GM19023 (cell line): ENCODE measurements at regions not wholly inside any gene's neighbourhood (a gene's known extent, or its start where the extent isn't known, plus 50 kb on each side); places are given as distances from the start of the nearest gene placed in this dataset.

ENCODE experiments used
- ATAC-seq: cut with Tn5 transposase; IDR thresholded peaks from one replicate; pipeline ENCODE4 v1.9.1; 2021; ENCODE audit warnings: mild to moderate bottlenecking, moderate library complexity; ENCODE audit not compliant: unreplicated experiment

DNA sequence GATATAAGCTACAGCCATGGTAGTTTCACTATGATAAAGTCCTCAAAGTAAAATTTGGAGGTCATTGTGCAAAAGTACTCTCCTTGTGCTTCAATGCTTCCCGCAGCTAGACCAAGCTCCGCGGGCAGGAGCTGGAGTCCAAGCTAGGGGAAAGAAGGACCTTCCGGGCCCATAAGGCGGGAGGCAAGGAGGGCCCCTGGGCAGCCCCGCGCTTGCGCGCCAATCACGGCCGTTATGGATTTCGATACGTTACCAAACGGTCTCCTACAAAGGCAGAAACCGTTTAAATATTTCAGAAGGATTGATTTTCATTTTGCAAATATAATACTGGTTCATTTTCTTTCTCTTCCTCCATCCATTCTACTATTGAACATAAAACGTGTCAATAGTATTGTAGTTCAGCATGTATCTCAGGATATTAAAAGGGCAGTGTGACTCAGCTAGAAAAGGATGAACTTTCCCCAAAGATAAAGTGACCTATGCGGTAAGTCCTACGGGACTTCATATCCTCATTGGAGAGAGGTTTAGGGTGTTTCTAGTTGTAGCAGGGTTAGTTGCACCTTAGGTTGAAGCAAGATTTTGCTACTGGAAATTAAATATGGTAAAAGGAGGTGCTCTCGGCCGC, 128.0 kb downstream of the KIF20B start:
- no peak for ATAC-seq

DNA sequence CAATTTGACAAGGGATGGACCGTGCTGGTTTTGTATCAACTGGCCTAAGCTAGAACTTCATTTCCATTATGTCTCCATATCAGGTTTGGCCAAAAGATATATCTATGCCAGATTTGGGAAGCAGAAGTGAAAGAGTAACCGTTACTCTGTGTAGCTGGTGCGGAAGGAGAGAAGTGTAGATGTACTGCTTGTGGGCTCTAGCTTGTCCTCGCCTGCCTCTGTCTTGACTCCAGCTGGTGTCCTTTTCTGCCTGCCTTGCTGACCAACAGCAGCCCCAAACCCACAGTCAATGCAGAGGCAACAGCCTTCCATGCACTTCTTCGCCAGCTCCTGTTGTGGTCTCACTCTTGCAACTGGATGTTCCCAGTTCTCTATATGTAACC, 128.5 kb downstream of the KIF20B start:
- no peak for ATAC-seq

DNA sequence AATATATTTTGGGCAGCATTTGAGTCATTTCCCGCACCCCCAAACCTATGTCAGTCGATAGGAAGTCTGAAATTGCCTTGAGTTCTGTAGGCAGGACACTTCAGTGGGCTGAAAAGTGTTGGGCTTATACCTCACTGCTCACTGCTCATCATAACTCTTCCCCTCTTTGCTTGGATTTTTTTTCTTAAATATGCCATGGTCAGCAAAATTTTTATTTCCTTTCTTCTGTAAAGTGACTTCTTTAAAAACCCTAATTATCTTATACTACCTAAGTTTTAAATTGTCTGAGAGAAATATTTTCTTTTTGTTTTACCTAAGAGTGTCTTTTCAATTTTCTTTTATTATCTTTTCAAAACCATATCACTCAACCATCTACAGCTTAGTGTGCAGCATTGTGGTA, 129.2 kb downstream of the KIF20B start:
- ATAC-seq = no peak

DNA sequence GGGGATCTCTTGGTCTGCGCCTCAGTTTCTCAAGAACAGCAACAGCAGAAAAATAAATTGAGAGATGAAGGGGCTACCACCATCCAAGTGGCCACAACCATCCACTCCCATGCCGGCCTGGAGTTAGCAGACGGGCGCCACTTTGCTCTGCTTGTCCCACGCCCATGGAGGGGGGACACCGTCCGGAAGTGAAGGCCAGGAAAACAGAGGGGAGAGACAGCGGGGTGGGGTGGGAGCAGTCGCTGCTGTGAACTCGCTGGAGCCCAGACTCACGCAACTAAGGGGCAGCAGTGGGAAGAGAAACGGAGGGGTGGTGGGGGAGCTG, 135.4 kb downstream of the KIF20B start:
- no peak for ATAC-seq

DNA sequence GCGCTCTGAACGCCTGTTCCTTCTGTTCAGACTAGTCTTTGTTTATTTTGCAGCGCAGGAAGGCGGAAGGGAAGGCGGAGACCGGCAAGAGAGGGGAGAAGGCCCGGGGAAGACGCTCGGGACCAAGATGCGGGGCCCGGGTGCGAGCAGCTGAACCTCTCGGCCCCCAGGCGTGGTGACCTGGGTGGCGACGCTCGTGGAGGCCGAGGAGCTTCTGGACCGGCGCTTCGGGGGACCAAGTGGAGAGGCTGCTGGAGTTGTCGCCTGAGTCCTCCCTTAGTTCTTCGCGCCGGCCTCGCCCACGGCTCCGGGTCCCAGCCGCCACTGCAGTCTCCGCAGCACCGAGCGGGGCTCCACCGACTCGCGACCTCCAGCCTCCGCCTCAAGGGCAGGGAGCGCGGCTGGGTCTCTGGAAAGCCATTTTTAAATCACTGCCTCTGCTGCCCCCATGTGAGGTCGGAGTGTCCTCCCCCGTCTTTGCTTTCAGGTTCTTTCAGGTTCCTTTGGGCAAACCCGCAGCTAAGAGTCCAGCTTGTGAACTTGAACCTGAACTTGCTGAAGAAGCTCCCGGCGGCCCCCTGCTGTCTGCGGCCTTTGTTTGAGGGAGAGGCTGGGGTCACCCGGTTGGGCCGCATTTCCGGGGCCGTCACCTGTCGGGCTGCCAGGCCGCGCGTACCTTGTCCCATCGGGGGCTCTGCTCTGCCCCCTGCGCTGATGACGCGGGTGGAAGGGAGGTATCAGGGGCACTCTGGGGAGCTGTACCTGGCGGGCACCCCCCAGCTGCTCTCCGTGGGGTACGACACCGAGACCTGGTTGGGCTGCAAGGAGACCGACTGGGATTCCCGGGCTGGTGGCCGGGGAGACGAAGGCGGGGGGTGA, 136.0 kb downstream of the KIF20B start:
- peak; percentile 63 for ATAC-seq

DNA sequence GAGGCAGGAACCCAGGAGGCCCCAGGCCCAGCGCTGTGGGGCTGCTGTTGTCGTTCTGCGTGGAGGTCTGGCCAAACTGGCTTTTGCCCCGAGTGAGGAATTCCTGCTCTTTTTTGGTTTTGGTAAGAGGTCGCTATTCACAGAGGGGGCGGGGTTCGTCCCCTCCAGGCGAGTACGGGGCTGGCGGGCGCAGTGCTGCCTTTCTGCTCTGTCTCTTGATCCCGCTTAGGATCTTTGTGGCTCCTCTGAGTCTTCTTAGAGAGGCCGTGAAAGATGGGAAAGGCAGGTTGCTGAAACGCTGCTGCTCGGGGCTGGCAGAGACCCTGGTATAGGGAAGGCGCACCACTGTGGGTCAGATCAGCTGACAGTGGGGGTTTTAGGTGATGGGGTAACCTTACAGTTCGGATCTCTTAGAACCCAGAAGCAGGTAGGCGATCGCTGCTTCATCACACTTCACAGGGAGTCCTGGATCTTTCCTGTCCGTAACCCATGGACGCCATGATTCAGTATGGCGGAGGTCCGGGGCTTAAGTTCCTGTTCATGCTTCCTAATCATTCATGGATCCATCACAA, 136.7 kb downstream of the KIF20B start:
- ATAC-seq = peak; percentile 19

DNA sequence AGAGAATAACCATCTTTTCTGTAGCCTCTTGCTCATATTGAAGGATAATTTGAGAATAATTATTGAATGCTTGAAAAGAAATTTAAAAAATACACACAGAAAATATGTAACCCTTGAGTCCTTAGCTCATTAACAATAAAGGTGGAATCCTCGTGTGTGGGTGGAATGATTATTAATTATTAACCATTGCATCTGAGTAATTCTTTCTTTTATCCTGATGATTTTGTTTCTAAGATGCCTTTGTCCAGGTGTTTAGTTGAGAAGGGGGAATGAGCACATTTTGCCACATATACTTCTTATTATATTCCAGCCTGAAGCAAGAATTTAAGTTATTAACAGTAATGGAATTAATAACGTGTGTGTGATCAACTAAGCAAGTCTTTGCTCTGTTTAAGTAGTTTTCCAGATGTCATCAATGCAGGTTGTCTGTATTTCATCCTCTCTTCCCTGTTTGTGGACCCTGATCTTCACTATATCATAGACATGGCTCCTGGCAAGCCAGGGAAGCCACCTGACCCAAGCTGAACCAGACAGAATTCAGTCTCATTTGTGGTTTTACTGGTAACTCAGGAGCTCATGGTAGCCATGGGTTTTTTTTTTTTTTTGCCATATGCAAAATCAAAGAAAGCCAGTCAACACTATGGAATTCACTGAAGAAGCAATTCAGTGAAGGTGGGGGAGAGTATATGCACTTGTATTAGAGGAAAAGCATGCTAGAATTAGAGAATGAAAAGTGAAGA, 144.3 kb downstream of the KIF20B start:
- no peak for ATAC-seq

DNA sequence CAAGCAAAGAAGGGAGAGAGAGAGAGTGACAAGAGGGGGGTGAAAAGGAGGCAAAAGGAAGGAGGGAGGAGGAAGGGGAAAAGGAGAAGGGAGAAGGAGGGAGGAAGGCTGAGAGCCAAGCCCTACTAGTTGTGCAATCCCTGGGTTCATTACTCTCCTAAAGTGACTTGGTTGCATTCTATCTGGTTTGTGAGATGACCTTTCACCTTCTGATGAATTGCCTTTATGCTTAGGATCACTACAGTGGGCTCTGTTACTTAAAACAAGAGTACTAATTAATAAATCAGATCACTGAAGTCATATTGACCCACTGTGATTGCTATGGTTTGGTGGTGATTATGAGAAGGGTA, 144.9 kb downstream of the KIF20B start:
- no peak for ATAC-seq

DNA sequence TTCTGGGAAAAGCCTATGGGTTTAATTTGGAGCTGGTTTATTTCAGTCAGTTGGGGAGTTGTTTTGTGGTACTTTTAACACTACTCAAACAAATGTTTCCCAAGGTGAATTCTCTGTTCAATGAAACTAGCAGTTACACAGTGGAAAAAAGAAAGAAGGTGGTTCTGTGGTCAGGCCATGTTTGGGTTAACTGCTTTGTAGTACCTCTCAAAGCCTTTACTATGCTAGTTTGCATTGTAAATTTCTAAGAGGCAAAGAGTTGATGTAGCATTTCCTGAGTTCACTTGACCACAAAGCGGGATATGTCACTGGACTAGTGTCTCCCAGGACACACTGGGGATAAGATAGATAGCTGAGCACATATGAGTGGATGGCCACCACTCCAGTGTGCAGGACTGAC, 145.4 kb downstream of the KIF20B start:
- ATAC-seq = no peak

DNA sequence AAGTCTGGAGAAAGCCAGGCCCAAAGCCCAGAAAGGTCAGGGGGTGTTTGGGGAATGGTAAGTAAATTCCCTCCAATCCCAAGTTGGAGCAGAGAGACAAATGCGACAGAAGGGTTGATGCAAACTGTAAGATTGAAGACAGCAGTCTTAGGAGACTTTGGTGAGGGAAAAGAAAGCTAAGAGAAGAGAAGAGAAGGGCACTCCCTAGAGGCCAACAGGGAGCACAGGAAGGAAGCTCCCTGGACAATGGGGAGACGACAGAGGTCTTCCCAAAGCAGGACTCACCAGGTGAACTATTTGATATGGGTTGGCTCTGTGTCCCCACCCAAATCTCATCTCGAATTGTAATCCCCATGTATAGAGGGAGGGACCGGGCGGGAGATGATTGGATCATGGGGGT, 151.5 kb downstream of the KIF20B start:
- ATAC-seq = no peak

DNA sequence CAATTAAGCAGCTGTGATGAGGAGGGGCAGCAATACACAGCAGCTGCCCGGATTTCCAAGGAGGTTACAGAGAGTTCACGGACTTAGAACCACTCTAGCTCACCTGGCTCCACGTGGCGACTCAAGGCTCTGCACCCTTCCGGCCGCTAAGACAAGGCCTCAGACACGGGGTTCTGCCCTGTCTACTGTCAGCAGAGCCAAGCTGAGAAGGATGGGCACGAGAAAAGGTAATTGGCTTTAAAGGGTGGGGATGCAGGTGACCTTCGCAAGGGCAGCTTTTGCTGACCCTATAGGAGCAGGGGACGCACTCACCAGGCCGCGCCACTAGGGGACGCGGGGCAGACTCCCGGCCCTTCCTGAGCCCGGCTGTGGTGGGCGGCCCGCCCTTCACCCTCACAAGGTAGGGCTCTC, 152.4 kb downstream of the KIF20B start:
- no peak for ATAC-seq

DNA sequence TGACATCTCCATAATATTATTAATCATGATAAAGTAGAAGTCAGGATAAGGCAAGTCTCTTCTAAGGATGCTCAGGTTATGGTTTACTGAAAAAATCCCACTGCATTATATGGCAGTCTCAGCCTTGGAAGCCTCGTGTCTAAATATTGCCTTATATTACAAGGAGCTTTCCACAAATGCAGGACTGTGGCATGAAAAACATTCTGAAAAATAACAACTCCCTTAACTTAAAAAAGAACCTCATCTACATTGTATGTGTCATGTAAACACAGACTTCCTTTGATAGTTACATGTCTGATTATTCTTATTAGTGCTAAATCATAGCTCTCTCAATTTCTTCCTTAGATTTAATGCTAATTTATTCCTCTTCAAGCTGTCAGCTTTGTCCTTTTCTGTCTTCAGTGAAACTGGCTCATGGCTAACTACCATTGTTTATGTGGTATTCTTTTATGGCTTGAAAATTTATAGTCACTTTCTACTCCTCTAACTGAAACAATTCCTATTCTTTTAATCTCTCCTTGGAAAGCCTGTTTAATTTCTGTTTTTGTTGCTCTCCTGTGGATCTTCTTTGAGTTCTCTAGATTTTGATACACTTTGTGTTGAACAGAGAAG, 156.1 kb downstream of the KIF20B start:
- ATAC-seq = no peak

DNA sequence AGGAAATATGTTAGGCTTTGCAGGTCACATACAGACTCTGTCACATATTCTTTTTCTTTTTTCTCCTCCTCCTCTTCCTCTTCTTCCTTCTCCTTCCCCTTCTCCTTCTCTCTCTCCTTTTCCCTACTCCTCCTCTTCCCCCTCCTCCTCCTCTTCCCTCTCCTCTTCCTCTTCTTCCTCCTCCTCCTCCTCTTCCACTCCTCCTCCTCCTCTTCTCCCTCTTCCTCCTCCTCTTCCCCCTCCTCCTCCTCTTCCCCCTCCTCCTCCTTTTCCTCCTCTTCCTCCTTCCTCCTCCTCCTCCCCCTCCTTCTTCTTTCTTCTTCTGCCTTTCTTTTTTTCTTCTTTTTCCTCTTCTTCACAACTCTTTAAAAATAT, 159.8 kb downstream of the KIF20B start:
- no peak for ATAC-seq

DNA sequence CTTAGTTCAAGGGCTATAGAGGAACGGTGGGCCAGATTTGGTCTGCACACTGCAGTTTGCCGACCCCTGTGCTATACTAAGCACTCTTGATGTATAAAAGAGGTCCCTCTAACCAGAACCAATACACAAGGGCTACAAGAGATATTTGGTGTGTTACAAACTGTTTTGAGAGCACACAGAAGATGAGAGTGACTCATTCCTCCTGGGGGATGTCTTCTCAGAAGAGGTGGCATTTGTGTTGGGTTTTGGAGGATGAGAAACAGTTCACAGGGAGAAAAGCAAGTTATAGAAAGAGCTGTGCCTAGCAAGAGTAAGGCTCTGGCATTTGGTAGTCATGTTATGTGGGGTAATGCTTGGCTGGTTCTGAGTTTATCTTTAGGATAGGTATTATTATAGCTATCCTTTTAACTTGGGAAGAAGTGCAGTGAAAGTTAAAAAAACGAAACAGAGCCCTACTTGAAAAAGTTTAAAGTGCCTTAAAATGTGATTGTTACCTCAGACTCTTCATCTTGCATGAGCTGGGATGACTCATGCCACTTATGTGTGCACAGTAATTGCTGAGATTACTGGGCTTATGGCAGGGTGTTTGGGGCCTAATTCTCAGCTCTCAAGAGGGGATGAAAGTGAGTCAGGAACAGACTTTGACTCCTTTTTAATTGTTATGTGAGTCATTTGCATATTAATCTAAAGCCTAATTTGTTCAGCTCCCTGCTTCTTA, 160.4 kb downstream of the KIF20B start:
- no peak for ATAC-seq

DNA sequence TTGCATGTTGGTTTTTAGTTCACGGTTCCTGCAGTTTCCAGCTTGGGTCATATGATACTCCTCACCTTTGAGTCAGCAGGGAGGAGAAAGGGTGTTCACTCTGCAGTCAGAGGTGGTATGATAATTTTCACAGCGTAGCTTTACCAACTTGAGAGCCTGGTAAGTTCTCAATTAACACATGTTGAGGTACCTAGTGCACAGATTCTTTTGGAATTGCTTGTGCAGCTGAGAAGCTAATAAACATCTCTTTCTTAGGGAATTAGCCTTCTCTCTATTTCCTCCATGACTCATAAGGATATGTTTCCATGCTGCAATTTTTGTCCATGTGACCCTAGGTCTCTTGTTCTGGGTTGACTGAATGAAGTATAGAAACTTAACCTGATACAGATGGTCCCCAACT, 166.6 kb downstream of the KIF20B start:
- no peak for ATAC-seq

DNA sequence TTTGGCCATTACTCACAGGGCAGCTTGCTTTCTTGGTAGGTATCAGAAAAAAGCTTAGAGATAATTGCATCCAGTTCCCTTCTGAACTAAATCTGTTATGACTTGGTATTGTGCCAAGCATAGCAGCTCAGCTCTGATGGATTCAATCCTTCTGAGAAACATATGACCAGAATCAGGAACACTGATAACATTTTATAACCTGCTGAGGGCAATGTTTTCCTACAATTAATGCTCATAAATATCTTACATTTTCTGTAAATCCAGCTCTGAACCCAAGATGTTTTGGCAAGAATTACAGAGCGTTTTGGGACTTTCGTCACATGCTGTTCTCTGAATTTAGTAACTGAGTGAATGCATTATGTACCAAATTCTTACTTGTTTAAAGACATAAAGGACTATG, 167.8 kb downstream of the KIF20B start:
- ATAC-seq = no peak

DNA sequence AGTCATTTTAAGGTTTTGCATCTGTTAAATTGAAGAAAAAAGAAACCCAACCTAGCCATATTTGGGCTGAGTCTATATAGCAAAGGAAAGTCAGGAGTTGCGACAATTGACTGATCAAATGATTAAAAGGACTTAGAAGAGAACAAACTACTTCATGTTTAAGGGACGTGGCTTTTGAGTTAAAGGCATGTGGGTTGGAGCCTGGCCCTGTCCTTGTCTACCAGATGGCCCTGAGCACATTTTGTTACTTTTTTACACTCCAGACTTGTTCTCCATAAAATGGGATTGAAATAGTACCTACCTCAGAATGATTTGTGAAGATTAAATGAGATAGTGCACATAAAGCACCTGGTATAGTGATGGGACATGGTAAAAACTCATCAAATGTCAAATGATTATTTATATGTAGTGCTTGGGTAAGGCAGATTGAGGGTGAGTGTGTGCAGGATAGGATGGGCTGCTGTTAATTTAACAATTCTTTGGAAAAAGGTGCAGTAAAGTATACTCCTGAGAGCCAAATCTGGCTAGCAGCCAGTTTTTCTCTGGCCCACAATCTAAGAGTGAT, 168.3 kb downstream of the KIF20B start:
- ATAC-seq = no peak

DNA sequence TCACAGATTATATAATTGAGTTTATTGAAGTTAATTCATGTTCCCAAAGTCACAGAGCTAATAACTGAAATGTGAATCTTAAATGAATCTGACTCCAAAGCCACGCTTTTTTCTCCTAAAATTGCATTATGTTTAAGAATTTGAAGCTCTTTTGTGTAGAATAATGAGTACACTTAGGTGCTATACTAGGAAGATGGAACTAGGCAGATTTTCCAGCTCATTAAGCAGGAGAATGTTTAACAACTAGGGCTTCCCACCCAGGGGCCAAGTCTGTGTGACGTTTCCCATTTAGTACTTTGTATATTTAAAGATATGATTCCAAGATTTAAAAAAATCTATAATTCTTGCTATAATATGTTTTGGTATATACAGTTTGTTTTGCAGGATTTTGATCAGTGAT, 169.5 kb downstream of the KIF20B start:
- no peak for ATAC-seq

DNA sequence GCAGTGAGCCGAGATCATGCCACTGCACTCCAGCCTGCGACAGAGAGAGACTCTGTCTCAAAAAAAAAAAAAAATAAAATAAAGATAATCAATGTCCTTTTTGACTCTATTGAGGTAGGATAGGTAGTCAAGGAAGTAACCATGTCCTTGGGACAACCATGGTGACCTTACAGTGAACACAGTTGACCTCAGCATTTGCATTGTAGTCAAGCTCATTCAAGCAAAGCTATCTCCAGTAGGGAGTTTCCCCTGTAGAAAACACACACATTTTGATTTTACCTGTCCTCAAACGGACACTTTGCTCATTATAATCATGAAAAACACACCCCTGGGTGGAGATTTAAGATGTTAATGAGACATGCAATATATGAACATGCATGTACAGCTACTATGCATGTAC, 171.7 kb downstream of the KIF20B start:
- ATAC-seq = peak; percentile 76

DNA sequence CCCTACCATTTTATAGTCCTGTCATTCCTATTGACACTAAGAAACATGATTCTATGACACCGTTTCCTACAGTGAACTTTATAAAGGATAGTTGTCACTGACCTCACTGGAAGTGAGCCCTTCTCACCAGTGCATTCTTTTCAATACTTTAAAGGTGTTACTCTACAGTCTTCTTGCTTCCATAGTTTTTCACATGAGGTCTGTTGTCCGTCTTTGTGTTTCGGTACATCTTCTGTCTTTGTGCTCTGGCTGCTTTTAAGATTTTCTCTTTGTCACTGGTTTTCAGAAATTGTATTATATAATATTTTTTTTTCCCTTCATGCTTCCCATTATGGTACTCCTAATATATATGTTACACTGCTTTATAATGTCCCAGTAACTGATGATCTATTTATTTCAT, 174.2 kb downstream of the KIF20B start:
- ATAC-seq = no peak

DNA sequence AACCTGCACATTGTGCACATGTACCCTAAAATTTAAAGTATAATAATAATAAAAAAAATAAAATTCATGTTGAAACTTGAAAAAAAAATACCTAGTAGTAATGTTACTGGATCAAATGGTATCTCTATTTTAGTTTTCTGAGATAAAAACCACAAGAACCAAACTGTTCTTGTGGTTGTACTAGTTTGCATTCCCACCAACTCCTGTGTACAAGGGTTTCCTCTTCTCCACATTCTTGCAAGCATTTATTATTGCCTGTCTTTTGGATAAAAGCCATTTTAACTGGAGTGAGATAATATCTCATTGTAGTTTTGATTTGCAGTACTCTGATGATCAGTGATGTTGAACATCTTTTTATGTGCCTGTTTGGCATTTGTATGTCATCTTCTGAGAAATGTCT, 177.7 kb downstream of the KIF20B start:
- ATAC-seq = no peak
